HepG2 (cell line): ENCODE measurements at regions not wholly inside any gene's neighbourhood (a gene's known extent, or its start where the extent isn't known, plus 50 kb on each side); places are given as distances from the start of the nearest gene placed in this dataset.

Source experiments
- ATAC-seq: fragments of 200-7000 bp; cut with Tn5 transposase; 3 replicates; pipeline ENCODE4 v1.9.1; 2020; ENCODE audit warnings: mild to moderate bottlenecking, moderate library complexity
- BruUV-seq: library from RNA; stranded (reverse); fragments of 400-500 nt; replicated peaks from 2 replicates; lab custom pipeline; 2021; lab: Mats Ljungman, UMichigan
- CTCF ChIA-PET: fragments of 300-600 bp; formaldehyde crosslinking; extraction: SDS; loops from one replicate; lab custom pipeline; 2021; ENCODE audit warnings: low total read pairs, inconsistent platforms, low intra/inter-chr PET ratio; lab: Yijun Ruan, JAX
- POLR2A ChIA-PET: fragments of 350-600 bp; sonication (Branson Sonifier 250); formaldehyde crosslinking; loops from one replicate; lab custom pipeline; 2020; ENCODE audit warnings: antibody characterized with exemption, inconsistent platforms; lab: Yijun Ruan, JAX
- DNase-seq: peaks from one replicate; pipeline ENCODE4 v3.0.0-alpha.2; 2015; ENCODE audit warnings: low spot score
- FAIRE-seq: peaks from 3 replicates; lab custom pipeline; 2011; peaks lifted over from hg19 to GRCh38; lab: Jason Lieb, UNC
- H2AFZ ChIP-seq: one replicate; pipeline ENCODE4 v1.6.1; 2011; ENCODE audit warnings: low read length, inconsistent platforms
- H3K27ac ChIP-seq: fragments of 300-600 bp; 3 replicates; pipeline ENCODE4 v1.8.0; 2011; ENCODE audit warnings: mixed run types, mild to moderate bottlenecking, mixed read lengths, low read length, inconsistent platforms; ENCODE audit not compliant: insufficient read depth; ENCODE audit errors: extremely low read length
- H3K27me3 ChIP-seq, 2 experiments: fragments of 200-600 bp in 1 of 2; 2 replicates in 1 of 2; 3 replicates in 1 of 2; pipeline versions ENCODE4 v1.6.0 to v1.8.0; 2011; ENCODE audit warnings: low read length in 2 of 2, mild to moderate bottlenecking in 2 of 2, moderate library complexity in 2 of 2, inconsistent platforms in 1 of 2; ENCODE audit not compliant: insufficient read depth in 2 of 2, control insufficient read depth in 1 of 2
- H3K36me3 ChIP-seq, 2 experiments: fragments of 200-600 bp in 1 of 2; replicated peaks in 1 of 2; 2 replicates in 1 of 2; 3 replicates in 1 of 2; pipeline versions ENCODE4 v1.5.1 to v1.8.0; 2011; ENCODE audit warnings: low read length in 2 of 2, inconsistent platforms in 1 of 2; ENCODE audit not compliant: insufficient read depth in 2 of 2, control insufficient read depth in 1 of 2
- H3K4me1 ChIP-seq: 2 replicates; pipeline ENCODE4 v1.5.1; 2012; ENCODE audit warnings: low read length, inconsistent platforms; ENCODE audit not compliant: insufficient read depth
- H3K4me2 ChIP-seq: 2 replicates; pipeline ENCODE4 v1.6.0; 2011; ENCODE audit warnings: low read depth, low read length, inconsistent platforms
- H3K4me3 ChIP-seq, 3 experiments: fragments of 200-600 bp in 1 of 3; sonication (generic), shearing (Covaris generic) in 1 of 3; replicated peaks in 1 of 3; 2 replicates each; pipeline ENCODE4 v1.5.1; 2011 to 2016; ENCODE audit warnings: low read length in 3 of 3, inconsistent platforms in 2 of 3, low read depth in 2 of 3, mild to moderate bottlenecking in 2 of 3, control low read depth in 1 of 3, mixed read lengths in 1 of 3; ENCODE audit not compliant: insufficient read depth in 1 of 3
- H3K79me2 ChIP-seq: one replicate; pipeline ENCODE4 v1.6.1; 2011; ENCODE audit warnings: low read length, inconsistent platforms; ENCODE audit not compliant: insufficient read depth
- H3K9ac ChIP-seq: 2 replicates; pipeline ENCODE4 v1.6.0; 2011; ENCODE audit warnings: mild to moderate bottlenecking, low read depth, low read length, inconsistent platforms; ENCODE audit not compliant: insufficient read depth
- H3K9me3 ChIP-seq: 2 replicates; pipeline ENCODE4 v1.5.1; 2012; ENCODE audit warnings: mild to moderate bottlenecking, low read length
- H4K20me1 ChIP-seq: 2 replicates; pipeline ENCODE4 v1.6.0; 2011; ENCODE audit warnings: inconsistent platforms, mild to moderate bottlenecking, low read length, moderate library complexity; ENCODE audit not compliant: insufficient read depth
- KLF9 ChIP-seq: IDR thresholded peaks from 2 replicates; pipeline ENCODE4 v1.6.1; 2016; ENCODE audit warnings: low read depth
- SMAD3 ChIP-seq: sonication (generic); formaldehyde crosslinking; IDR thresholded peaks from 2 replicates; pipeline ENCODE4 v1.4.0; 2020; ENCODE audit warnings: missing genetic modification reagents
- TARDBP ChIP-seq: sonication (generic); formaldehyde crosslinking; IDR thresholded peaks from 2 replicates; pipeline ENCODE4 v1.8.0; 2022; ENCODE audit warnings: mild to moderate bottlenecking, missing genetic modification reagents
- ZFP91 ChIP-seq: sonication (generic); formaldehyde crosslinking; IDR thresholded peaks from 2 replicates; pipeline ENCODE4 v1.9.0; 2022; ENCODE audit warnings: missing genetic modification reagents, mild to moderate bottlenecking, borderline replicate concordance
- ZKSCAN1 ChIP-seq: fragments of 150-350 bp; IDR thresholded peaks from 2 replicates; pipeline ENCODE4 v1.6.1; 2014; ENCODE audit warnings: low read length
- ZNF224 ChIP-seq: sonication (generic); formaldehyde crosslinking; IDR thresholded peaks from 2 replicates; pipeline ENCODE4 v1.5.0; 2020; ENCODE audit warnings: mild to moderate bottlenecking, missing genetic modification reagents
- ZNF331 ChIP-seq: sonication (generic); formaldehyde crosslinking; IDR thresholded peaks from 2 replicates; pipeline ENCODE4 v1.4.0; 2020; ENCODE audit warnings: missing genetic modification reagents
- WGBS: methylation state at CpG from one replicate; pipeline ENCODE4 v1.1.6; 2017; ENCODE audit warnings: low lambda C conversion rate; 5-methylcytosine and 5-hydroxymethylcytosine counted together
- in situ Hi-C: cut with HindIII; loops from 2 replicates; pipeline ENCODE4 v1.10.0; 2017; ENCODE audit warnings: low pct_unique_long_range_greater_than_20kb; ENCODE audit not compliant: extremely low pct_ligation_motif_present
- intact Hi-C: fragments of 100-400 bp; cut with micrococcal nuclease; formaldehyde crosslinking; loops from one replicate; pipeline ENCODE4 v1.10.0; 2022; ENCODE audit not compliant: unreplicated experiment
- TF ChIP-seq, protein P1 (sequence below): sonication (generic); formaldehyde crosslinking; IDR thresholded peaks from 2 replicates; pipeline ENCODE4 v1.4.0; 2020; ENCODE audit warnings: mild to moderate bottlenecking, missing genetic modification reagents

- TF ChIP-seq, protein P1, sequence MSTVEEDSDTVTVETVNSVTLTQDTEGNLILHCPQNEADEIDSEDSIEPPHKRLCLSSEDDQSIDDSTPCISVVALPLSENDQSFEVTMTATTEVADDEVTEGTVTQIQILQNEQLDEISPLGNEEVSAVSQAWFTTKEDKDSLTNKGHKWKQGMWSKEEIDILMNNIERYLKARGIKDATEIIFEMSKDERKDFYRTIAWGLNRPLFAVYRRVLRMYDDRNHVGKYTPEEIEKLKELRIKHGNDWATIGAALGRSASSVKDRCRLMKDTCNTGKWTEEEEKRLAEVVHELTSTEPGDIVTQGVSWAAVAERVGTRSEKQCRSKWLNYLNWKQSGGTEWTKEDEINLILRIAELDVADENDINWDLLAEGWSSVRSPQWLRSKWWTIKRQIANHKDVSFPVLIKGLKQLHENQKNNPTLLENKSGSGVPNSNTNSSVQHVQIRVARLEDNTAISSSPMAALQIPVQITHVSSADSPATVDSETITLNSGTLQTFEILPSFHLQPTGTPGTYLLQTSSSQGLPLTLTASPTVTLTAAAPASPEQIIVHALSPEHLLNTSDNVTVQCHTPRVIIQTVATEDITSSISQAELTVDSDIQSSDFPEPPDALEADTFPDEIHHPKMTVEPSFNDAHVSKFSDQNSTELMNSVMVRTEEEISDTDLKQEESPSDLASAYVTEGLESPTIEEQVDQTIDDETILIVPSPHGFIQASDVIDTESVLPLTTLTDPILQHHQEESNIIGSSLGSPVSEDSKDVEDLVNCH (CRISPR knock-in tag): no peak
- TF ChIP-seq SMAD3 (CRISPR knock-in tag) (no peak), ZFP91 (no peak), ZKSCAN1 (no peak), ZNF331 (CRISPR knock-in tag) (no peak), KLF9 (CRISPR knock-in tag) (no peak), ZNF224 (CRISPR knock-in tag) (no peak), TARDBP (CRISPR knock-in tag) (no peak)
- no peak overlapping the region for H3K4me2 ChIP-seq
- whole genome bisulfite sequencing: 14% methylated on average over 7 of the region's 9 CpGs
- BruUV-seq: no TSS peak
- H3K79me2 ChIP-seq: no peaks in the 10 kb centered on the region
- POLR2A ChIA-PET: no interaction called here
- H2AFZ ChIP-seq: no peak overlapping the region
- H3K9me3 ChIP-seq: no peaks in the 10 kb centered on the region
- in situ Hi-C loops: no loop called here
- H3K9ac ChIP-seq: no peak overlapping the region
- ATAC-seq (no peak), DNase-seq (no peak), FAIRE-seq (no peak)
- CTCF ChIA-PET: no interaction called here
- no peak overlapping the region for H3K4me3 ChIP-seq
- intact Hi-C loops: no loop called here
- peaks cover 5% of the 10 kb centered on the region; the same call in 1 of the 2 replicates for H3K4me1 ChIP-seq
- H3K36me3 ChIP-seq: no peaks in the 10 kb centered on the region
- H3K27me3 ChIP-seq: peaks cover 5 to 50% of the 10 kb centered on the region in 2 experiments
- no peak overlapping the region for H3K27ac ChIP-seq
- H4K20me1 ChIP-seq: no peaks in the 10 kb centered on the region
Observed at GRCh38 chr4:41363384-41363981, 106.8 kb downstream of the UCHL1 start.
